ENCODE measurements at regions not wholly inside any gene's neighbourhood (a gene's known extent, or its start where the extent isn't known, plus 50 kb on each side); places are given as distances from the start of the nearest gene placed in this dataset.
A peak's percentile ranks its signal among the peaks of the same experiment; 100 is the strongest.

DNA sequence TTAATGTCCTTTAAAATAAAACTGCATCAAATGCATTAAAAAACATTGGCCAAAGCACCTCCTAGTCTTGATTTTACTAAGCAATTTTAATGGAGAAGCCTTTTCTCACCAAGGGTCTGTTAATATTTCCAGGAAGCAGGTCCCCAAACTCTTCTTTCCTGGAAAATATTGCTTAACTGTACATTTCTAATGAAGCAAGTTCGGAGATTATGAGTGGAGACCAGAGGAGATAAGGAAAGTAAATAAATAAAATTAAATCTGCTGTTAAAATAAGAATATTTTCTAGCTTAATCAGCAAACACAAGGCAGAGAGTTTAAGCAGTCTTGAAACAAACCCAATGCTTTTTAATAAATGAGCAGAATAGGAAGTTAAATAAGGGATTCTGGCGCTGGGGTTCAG is 322.4 kb downstream of the PTEN start:
- no peaks in the 10 kb centered on the region for H3K9me3 ChIP-seq
- DNase-seq = no peak
- H3K36me3 ChIP-seq = no peaks in the 10 kb centered on the region
- H3K27me3 ChIP-seq = no peaks in the 10 kb centered on the region
- H3K4me3 ChIP-seq = no peak overlapping the region

DNA sequence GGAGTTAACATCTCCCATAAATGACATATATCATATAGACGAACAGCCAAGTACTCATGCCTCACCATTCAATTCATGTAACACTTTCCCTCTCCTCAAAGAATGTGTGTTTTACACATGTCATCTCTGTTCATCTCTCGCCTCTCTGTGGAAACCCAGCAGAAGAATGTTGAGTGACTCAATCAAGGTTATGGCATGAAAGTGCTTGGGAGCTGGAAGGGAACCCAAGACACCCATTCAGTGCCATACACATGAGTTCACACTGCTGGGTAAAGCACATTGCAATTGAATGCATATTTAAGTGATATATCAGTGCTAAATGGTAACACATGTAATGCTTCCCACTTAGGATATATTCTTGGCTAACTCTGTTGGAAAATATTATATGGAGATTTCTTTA is 322.9 kb downstream of the PTEN start:
- no peaks in the 10 kb centered on the region for H3K9me3 ChIP-seq
- H3K27me3 ChIP-seq = no peaks in the 10 kb centered on the region
- DNase-seq = peak; percentile 43
- no peaks in the 10 kb centered on the region for H3K36me3 ChIP-seq
- no peak overlapping the region for H3K4me3 ChIP-seq

DNA sequence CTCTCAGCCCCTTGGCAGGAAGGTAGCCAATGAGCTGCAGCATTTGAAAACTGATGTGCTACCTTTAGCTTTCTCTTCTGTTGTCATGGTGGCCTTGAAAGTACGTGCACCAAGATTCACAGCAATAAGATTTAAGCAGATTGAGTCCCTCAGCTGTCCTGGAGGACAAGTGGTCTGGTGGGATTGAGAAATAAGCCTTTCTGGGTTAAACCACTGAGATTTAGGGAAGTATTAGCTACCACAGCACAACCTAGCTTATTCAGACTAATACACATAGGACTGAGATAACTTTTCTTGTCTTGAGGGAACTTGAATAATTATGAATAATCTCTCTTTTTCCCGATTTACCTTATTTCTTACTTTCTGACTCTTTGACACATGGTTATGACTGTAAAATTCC is 324.0 kb downstream of the PTEN start:
- H3K4me3 ChIP-seq = no peak overlapping the region
- no peaks in the 10 kb centered on the region for H3K9me3 ChIP-seq
- DNase-seq = no peak
- H3K27me3 ChIP-seq = no peaks in the 10 kb centered on the region
- H3K36me3 ChIP-seq = no peaks in the 10 kb centered on the region

- no peaks in the 10 kb centered on the region for H3K36me3 ChIP-seq
- no peak for DNase-seq
- no peaks in the 10 kb centered on the region for H3K27me3 ChIP-seq
- no peak overlapping the region for H3K4me3 ChIP-seq
- no peaks in the 10 kb centered on the region for H3K9me3 ChIP-seq
Observed at GRCh38 chr10:88190123-88190522, 326.7 kb downstream of the PTEN start.

DNA sequence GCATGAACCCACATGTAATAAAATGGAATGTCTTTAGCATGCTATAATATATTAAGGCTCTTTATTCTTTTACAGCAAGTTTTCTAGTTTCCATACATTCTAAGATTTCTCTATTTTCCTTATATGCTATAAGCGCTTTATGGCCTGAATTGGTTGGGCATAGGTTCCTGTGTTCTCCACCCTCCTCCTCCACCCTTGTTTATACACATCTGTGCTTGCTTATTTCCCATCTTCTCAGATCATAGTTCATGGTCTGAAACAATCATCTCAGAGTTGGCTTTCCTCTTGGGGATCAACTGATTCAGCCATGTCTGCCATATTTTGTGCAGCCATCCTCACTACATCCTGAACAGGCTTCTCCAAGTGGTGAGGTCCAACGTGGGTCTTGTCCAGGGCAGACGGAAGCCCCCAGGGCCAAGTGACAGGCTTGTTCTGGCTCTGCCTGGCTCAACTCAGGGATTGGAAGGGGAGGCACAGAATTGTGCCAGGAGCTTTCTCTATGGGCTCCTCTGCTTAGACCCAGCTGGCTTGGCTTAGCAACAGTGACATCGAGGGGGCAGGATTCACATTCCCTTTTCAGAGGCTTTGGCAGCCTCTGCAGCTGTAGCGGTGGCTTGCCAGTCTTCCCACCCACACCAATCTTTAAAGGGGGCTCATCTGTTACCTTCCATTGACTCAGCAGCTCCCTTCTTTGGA is 327.3 kb downstream of the PTEN start:
- H3K4me3 ChIP-seq = no peak overlapping the region
- no peaks in the 10 kb centered on the region for H3K9me3 ChIP-seq
- no peaks in the 10 kb centered on the region for H3K36me3 ChIP-seq
- DNase-seq = no peak
- H3K27me3 ChIP-seq = no peaks in the 10 kb centered on the region

- Histone ChIP-seq H3K36me3 (no peaks in the 10 kb centered on the region), H3K9me3 (no peaks in the 10 kb centered on the region), H3K27me3 (no peaks in the 10 kb centered on the region), H3K4me3 (no peak overlapping the region)
- DNase-seq = no peak
Observed at GRCh38 chr10:88193018-88193417, 329.6 kb downstream of the PTEN start.

DNA sequence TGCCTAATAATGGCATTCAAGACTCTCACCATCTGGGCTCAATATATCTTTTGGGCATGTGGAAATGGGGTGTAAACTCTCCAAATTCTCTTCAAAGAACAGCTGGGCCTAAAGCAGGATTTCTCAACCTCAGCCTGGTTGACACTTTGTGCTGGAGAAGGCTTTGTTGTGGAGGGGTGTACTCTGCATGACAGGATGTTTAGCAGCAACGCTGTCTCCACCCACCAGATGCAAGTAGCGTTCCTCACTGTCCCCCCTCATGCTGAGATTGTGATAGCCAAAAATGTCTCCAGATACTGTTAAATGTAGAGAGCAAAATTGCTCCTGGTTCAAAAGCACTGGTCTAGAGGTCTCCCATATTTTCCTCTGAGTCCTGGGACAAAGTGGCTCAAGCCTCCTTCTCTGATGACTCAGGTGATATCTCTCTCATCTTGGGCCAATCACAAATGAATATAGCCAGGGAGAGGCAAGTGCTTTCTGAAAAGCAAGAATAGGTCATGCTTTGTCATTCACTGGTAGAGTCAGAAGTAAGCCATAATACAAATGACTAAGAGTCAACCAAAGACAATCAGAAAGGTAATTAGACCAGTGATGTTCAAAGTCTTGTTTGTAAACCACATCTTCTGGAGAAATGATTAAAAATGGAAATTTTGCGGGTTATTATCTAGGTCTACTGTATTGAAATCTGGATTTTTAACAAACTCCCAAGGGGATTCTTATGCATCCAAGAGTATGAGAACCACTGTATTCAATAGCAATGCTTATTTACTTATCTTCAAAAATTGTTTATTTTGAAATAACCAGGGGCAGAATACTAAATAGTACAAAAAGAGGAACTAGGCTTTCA is 330.8 kb downstream of the PTEN start:
- H3K4me3 ChIP-seq = no peak overlapping the region
- H3K27me3 ChIP-seq = no peaks in the 10 kb centered on the region
- no peak for DNase-seq
- no peaks in the 10 kb centered on the region for H3K9me3 ChIP-seq
- no peaks in the 10 kb centered on the region for H3K36me3 ChIP-seq

GRCh38 chr10:88194961-88195367 is 331.5 kb downstream of the PTEN start:
- Histone ChIP-seq H3K4me3 (no peak overlapping the region), H3K27me3 (no peaks in the 10 kb centered on the region), H3K36me3 (no peaks in the 10 kb centered on the region), H3K9me3 (no peaks in the 10 kb centered on the region)
- no peak for DNase-seq

DNA sequence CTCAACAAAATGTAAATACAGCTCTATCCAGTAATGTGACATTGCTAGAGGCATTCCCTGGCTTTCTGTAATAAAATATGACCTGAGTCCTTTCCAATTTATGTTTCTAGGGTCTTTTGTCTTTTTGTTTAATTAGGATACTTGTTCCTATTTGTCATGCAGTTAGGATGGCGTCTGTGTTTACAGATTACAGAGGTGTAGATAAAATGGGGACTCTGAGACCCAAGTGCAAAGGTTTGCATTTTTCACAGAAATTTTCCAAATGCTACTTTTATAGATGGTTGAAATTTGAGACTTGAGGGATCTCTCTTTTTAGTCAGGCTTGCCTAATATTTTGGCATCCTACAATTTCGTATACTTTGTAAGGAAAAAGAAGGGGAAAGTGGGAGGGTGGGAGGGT is 332.4 kb downstream of the PTEN start:
- no peak for DNase-seq
- H3K27me3 ChIP-seq = no peaks in the 10 kb centered on the region

DNA sequence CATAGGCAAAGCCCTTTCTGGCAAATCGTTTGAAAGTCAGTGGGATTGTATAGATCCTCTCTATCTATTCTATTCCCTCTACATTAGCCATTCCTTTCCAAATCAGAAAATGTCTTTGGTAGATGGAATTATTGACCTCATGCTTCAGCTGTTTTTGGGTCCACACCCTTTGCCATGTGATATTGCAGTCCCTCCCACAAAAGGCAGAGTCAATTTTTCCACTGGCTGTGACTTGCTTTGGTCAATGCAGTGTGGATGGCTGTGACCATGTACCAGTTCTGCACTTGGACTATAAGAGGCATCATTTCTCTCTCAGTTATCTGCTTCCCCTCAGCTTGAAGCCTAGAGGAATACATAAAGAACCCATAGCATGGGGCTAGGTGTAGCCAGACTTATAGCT is 332.9 kb downstream of the PTEN start:
- Histone ChIP-seq H3K27me3 (no peaks in the 10 kb centered on the region), H3K36me3 (no peaks in the 10 kb centered on the region)
- no peak for DNase-seq

More for the DNA sequence above, 332.4 kb downstream of the PTEN start:
- H3K9me3 ChIP-seq = no peaks in the 10 kb centered on the region
- no peak overlapping the region for H3K4me3 ChIP-seq
- no peaks in the 10 kb centered on the region for H3K36me3 ChIP-seq

GRCh38 chr10:88198023-88198422 is 334.6 kb downstream of the PTEN start:
- no peak overlapping the region for H3K4me3 ChIP-seq
- H3K36me3 ChIP-seq = no peaks in the 10 kb centered on the region
- no peaks in the 10 kb centered on the region for H3K9me3 ChIP-seq
- no peak for DNase-seq
- no peaks in the 10 kb centered on the region for H3K27me3 ChIP-seq

More for the DNA sequence above, 332.9 kb downstream of the PTEN start:
- Histone ChIP-seq H3K4me3 (no peak overlapping the region), H3K9me3 (no peaks in the 10 kb centered on the region)

DNA sequence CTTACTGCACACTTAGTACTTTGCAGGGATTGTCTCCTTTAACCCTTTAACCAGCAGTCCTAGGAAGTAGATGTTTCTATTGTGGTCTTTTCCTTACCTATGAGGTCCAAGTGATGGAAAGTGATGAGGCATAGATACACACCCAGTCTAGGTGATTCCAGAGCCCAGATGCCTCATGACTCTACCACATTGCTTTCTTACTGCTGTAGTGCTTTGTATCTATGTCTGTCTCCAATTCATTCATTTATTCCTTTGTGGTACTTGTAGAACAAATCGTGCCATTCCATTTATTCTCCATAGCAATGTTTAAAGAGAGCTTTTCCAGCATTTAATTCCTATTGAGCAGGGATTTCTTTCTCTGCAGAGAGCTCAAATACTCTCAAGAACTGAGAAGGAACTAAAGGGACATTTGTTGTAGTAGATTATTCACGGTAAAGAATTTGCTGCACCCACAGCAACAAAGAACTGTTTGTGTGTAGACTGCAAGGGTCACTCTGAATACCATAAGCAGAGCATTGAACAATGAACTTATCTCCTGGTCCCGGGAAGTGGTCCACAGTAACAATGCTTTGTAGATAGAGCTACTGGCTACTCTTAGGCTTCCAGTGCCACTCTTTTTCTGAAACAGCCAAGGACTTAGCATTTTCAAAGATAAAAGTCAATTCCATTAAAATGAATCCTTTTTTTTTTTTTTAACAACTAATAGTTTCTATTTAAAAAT is 337.0 kb downstream of the PTEN start:
- Histone ChIP-seq H3K4me3 (no peak overlapping the region), H3K36me3 (no peaks in the 10 kb centered on the region), H3K9me3 (no peaks in the 10 kb centered on the region), H3K27me3 (no peaks in the 10 kb centered on the region)
- no peak for DNase-seq

GRCh38 chr10:88205842-88206446 is 342.5 kb downstream of the PTEN start:
- H3K36me3 ChIP-seq = no peaks in the 10 kb centered on the region

DNA sequence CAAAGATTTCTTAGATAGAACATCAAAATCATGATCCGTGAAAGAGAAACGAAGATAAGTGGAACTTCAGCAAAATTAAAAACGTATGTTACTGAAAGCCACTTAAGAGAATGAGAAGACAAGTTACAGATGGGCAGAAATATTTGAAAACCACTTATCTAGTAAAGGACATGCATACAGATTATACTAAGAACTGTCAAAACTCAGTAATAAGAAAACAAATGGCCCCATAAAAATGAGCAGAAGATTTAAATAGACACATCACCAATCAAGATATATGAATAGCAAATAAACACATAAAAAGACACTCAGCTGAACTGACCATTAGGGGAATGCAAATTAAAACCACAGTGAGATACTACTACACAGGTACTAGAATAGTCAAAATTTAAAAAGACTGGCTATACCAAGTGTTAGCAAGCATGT is 343.7 kb downstream of the PTEN start:
- no peak overlapping the region for H3K4me3 ChIP-seq
- no peaks in the 10 kb centered on the region for H3K9me3 ChIP-seq
- no peak for DNase-seq
- no peaks in the 10 kb centered on the region for H3K27me3 ChIP-seq
- H3K36me3 ChIP-seq = no peaks in the 10 kb centered on the region

More at GRCh38 chr10:88205842-88206446, 342.5 kb downstream of the PTEN start:
- Histone ChIP-seq H3K9me3 (no peaks in the 10 kb centered on the region), H3K27me3 (no peaks in the 10 kb centered on the region), H3K4me3 (no peak overlapping the region)
- no peak for DNase-seq

DNA sequence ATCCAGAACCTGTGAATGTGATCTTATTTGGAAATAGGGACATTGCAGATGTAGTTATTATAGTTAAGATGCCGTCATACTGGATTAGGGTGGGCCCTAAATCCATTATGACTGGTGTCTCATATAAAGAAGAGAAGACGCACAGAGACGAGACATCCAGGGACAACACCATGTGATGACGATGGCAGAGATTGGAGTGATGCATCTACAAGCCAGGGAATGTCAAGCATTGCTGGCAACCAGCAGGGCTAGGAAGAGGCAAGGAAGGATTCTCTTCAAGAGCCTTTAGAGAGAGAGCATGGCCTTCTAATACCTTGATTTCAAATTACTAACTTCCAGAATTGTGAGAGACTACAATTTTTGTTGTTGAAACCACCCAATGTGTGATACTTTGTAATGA is 345.8 kb downstream of the PTEN start:
- Histone ChIP-seq H3K9me3 (no peaks in the 10 kb centered on the region), H3K4me3 (no peak overlapping the region), H3K27me3 (no peaks in the 10 kb centered on the region), H3K36me3 (no peaks in the 10 kb centered on the region)
- DNase-seq = no peak

DNA sequence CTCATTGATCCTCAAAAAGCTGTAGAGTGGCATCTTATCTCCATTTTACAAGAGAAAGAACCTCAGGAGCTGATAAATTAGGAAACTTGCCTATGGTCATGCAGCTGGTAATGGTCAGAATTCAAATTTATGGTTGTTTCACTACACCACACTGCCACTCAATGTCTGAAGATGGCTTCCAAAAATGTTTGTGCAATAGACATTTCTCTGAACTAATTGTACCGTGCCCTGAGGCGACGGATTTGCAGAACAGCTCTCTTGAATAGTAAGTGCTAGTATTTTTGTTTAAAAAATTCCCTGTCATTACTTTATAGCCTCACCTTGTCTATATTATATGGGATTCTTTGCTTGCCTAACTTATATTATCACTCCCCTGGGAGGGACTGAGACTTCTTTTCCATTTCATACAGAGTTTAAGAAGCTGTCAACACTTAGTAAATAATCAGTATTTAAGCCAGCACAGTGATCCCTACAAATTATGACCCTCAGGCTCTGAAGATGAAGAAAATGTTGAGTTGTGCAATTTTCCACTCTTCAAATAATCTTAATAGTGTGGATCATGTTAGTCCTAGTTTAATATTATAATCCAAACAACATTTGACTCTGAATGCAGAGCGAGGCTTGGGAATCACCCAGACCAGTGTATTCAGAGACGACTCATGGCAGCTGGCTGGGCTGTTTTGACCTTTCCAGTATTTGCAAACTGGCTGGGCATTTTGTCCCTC is 346.6 kb downstream of the PTEN start:
- no peaks in the 10 kb centered on the region for H3K27me3 ChIP-seq
- peak; percentile 29 for DNase-seq
- no peaks in the 10 kb centered on the region for H3K9me3 ChIP-seq
- no peaks in the 10 kb centered on the region for H3K36me3 ChIP-seq
- no peak overlapping the region for H3K4me3 ChIP-seq
